OCI-LY7 (cell line): ENCODE measurements at regions not wholly inside any gene's neighbourhood (a gene's known extent, or its start where the extent isn't known, plus 50 kb on each side); places are given as distances from the start of the nearest gene placed in this dataset.

Source experiments
- BruUV-seq: library from RNA; stranded (reverse); fragments of 400-500 nt; replicated peaks from 2 replicates; lab custom pipeline; 2021; lab: Mats Ljungman, UMichigan
- CTCF ChIA-PET: fragments of 300-600 bp; sonication (Branson Sonifier 250); formaldehyde crosslinking; loops from one replicate; lab custom pipeline; 2022; ENCODE audit warnings: antibody characterized with exemption; ENCODE audit not compliant: unreplicated experiment; lab: Charles Lee
- POLR2A ChIA-PET: fragments of 300-600 bp; sonication (Branson Sonifier 250); formaldehyde crosslinking; loops from one replicate; lab custom pipeline; 2022; ENCODE audit warnings: antibody characterized with exemption; lab: Charles Lee
- DNase-seq: peaks from one replicate; pipeline ENCODE4 v3.0.0-alpha.2; 2015; ENCODE audit warnings: low spot score
- H2AFZ ChIP-seq: fragments of 200-600 bp; sonication (generic), shearing (Covaris generic); 2 replicates; pipeline ENCODE4 v1.6.1; 2014; ENCODE audit warnings: mild to moderate bottlenecking, antibody characterized with exemption, low read length, moderate library complexity
- H3K27ac ChIP-seq: fragments of 200-600 bp; sonication (generic); 2 replicates; pipeline ENCODE4 v1.5.1; 2014; ENCODE audit warnings: mixed run types, low read depth, mild to moderate bottlenecking, moderate library complexity, low read length, inconsistent platforms; ENCODE audit not compliant: poor library complexity, severe bottlenecking
- H3K36me3 ChIP-seq: fragments of 200-600 bp; sonication (generic); 2 replicates; pipeline ENCODE4 v1.6.1; 2014; ENCODE audit warnings: mild to moderate bottlenecking, antibody characterized with exemption, low read length, moderate library complexity, mixed read lengths; ENCODE audit not compliant: insufficient read depth
- H3K4me1 ChIP-seq: fragments of 200-600 bp; sonication (generic); 2 replicates; pipeline ENCODE4 v1.5.1; 2014; ENCODE audit warnings: mild to moderate bottlenecking, low read length; ENCODE audit not compliant: insufficient read depth, poor library complexity, severe bottlenecking
- H3K4me2 ChIP-seq: fragments of 200-600 bp; sonication (generic); 2 replicates; pipeline ENCODE4 v1.6.1; 2014; ENCODE audit warnings: mild to moderate bottlenecking, low read length
- H3K4me3 ChIP-seq: fragments of 200-600 bp; sonication (generic); 2 replicates; pipeline ENCODE4 v1.5.1; 2014; ENCODE audit warnings: mild to moderate bottlenecking, low read depth, low read length; ENCODE audit not compliant: poor library complexity, severe bottlenecking
- H3K79me2 ChIP-seq: fragments of 200-600 bp; sonication (generic); 2 replicates; pipeline ENCODE4 v1.6.1; 2016; ENCODE audit warnings: low read depth, mild to moderate bottlenecking, low read length, moderate library complexity, mixed read lengths; ENCODE audit not compliant: insufficient read depth
- H3K9me2 ChIP-seq: fragments of 200-600 bp; sonication (generic); 2 replicates; pipeline ENCODE4 v1.6.1; 2016; ENCODE audit warnings: mild to moderate bottlenecking, low read length, mixed read lengths; ENCODE audit not compliant: insufficient read depth
- H3K9me3 ChIP-seq: fragments of 200-600 bp; sonication (generic); 2 replicates; pipeline ENCODE4 v1.6.1; 2014; ENCODE audit warnings: mild to moderate bottlenecking, mixed run types, low read length, mixed read lengths
- H4K20me1 ChIP-seq: fragments of 200-600 bp; sonication (generic); 2 replicates; pipeline ENCODE4 v1.6.1; 2014; ENCODE audit warnings: mild to moderate bottlenecking, antibody characterized with exemption, low read length, moderate library complexity, mixed read lengths; ENCODE audit not compliant: insufficient read depth
- CTCF ChIP-seq: fragments of 200-600 bp; sonication (generic); conservative IDR thresholded peaks from 2 replicates; pipeline ENCODE4 v1.5.1; 2014; ENCODE audit warnings: mild to moderate bottlenecking, antibody characterized with exemption, low read length, moderate library complexity, mixed read lengths
- EZH2phosphoT487 ChIP-seq: fragments of 200-600 bp; sonication (generic); IDR thresholded peaks from 2 replicates; pipeline ENCODE4 v1.6.1; 2018; ENCODE audit warnings: low read depth, borderline replicate concordance, mild to moderate bottlenecking, mixed run types, antibody characterized with exemption, low read length, moderate library complexity, mixed read lengths
- intact Hi-C: fragments of 100-400 bp; cut with micrococcal nuclease; formaldehyde crosslinking; loops from one replicate; pipeline ENCODE4 v1.10.0; 2022; ENCODE audit not compliant: unreplicated experiment

- CTCF ChIA-PET: no interaction called here
- no peaks in the 10 kb centered on the region for H3K36me3 ChIP-seq
- no peak overlapping the region for H3K4me2 ChIP-seq
- no peaks in the 10 kb centered on the region for H4K20me1 ChIP-seq
- H3K9me2 ChIP-seq: no peaks in the 10 kb centered on the region
- POLR2A ChIA-PET: interaction anchor here (0.6 kb wide), 1 partner anchor 20 kb away, joined by 3 read pairs; no protein-coding TSS in a partner anchor
- no peak for DNase-seq
- no peaks in the 10 kb centered on the region for H3K79me2 ChIP-seq
- intact Hi-C loops: no loop called here
- H3K27ac ChIP-seq: no peak overlapping the region
- no peak overlapping the region for H2AFZ ChIP-seq
- TF ChIP-seq CTCF: no peak
- TF ChIP-seq EZH2phosphoT487: no peak
- BruUV-seq: no TSS peak
- H3K9me3 ChIP-seq: no peaks in the 10 kb centered on the region
- no peak overlapping the region for H3K4me3 ChIP-seq
- H3K4me1 ChIP-seq: no peaks in the 10 kb centered on the region
These were observed 372.4 kb upstream of the ATP5MC3 start for GRCh38 chr2:175553910-175554309.

- H3K79me2 ChIP-seq: no peaks in the 10 kb centered on the region
- no peak overlapping the region for H3K27ac ChIP-seq
- H3K9me2 ChIP-seq: no peaks in the 10 kb centered on the region
- H4K20me1 ChIP-seq: no peaks in the 10 kb centered on the region
- DNase-seq: no peak
- H3K4me3 ChIP-seq: no peak overlapping the region
- intact Hi-C loops: no loop called here
- H3K36me3 ChIP-seq: no peaks in the 10 kb centered on the region
- H2AFZ ChIP-seq: no peak overlapping the region
- no peaks in the 10 kb centered on the region for H3K4me1 ChIP-seq
- POLR2A ChIA-PET: no interaction called here
- TF ChIP-seq CTCF: no peak
- no peak for TF ChIP-seq EZH2phosphoT487
- BruUV-seq: no TSS peak
- H3K4me2 ChIP-seq: no peak overlapping the region
- no peaks in the 10 kb centered on the region for H3K9me3 ChIP-seq
- CTCF ChIA-PET: no interaction called here
These were observed 371.4 kb upstream of the ATP5MC3 start for GRCh38 chr2:175552902-175553301.

GRCh38 chr2:175540421-175540820 lies 358.9 kb upstream of the ATP5MC3 start:
- Histone ChIP-seq H3K27ac (no peak overlapping the region), H3K4me3 (no peak overlapping the region), H3K4me2 (no peak overlapping the region), H2AFZ (no peak overlapping the region), H3K36me3 (no peaks in the 10 kb centered on the region), H3K9me3 (no peaks in the 10 kb centered on the region), H3K9me2 (no peaks in the 10 kb centered on the region), H4K20me1 (no peaks in the 10 kb centered on the region), H3K4me1 (no peaks in the 10 kb centered on the region), H3K79me2 (no peaks in the 10 kb centered on the region)
- CTCF ChIA-PET: no interaction called here
- no TSS peak for BruUV-seq
- DNase-seq: no peak
- intact Hi-C loops: no loop called here
- TF ChIP-seq CTCF: no peak
- no peak for TF ChIP-seq EZH2phosphoT487
- POLR2A ChIA-PET: interaction anchor here (0.7 kb wide), 2 partner anchors 1160 to 1363 kb away, joined by 3 to 6 read pairs; no protein-coding TSS in a partner anchor
